ENCODE measurements at regions not wholly inside any gene's neighbourhood (a gene's known extent, or its start where the extent isn't known, plus 50 kb on each side); places are given as distances from the start of the nearest gene placed in this dataset.

GRCh38 chr7:119438315-119438714 is 834.7 kb upstream of the KCND2 start:
- H3K4me3 ChIP-seq (ENCODE audit: low read length) = no peak overlapping the region
- H3K4me1 ChIP-seq (ENCODE audit: insufficient read depth, low read length) = no peaks in the 10 kb centered on the region
- no peaks in the 10 kb centered on the region for H3K9me3 ChIP-seq (ENCODE audit: low read depth, low read length)
- no peaks in the 10 kb centered on the region for H3K27me3 ChIP-seq (ENCODE audit: insufficient read depth, low read length)

- no peaks in the 10 kb centered on the region for H3K27me3 ChIP-seq (ENCODE audit: insufficient read depth, low read length)
- no peak overlapping the region for H3K4me3 ChIP-seq (ENCODE audit: low read length)
- no peaks in the 10 kb centered on the region for H3K4me1 ChIP-seq (ENCODE audit: insufficient read depth, low read length)
- H3K9me3 ChIP-seq (ENCODE audit: low read depth, low read length) = no peaks in the 10 kb centered on the region
Observed at GRCh38 chr7:119439192-119439591, 833.8 kb upstream of the KCND2 start.

- H3K9me3 ChIP-seq (ENCODE audit: low read depth, low read length) = no peaks in the 10 kb centered on the region
- no peaks in the 10 kb centered on the region for H3K27me3 ChIP-seq (ENCODE audit: insufficient read depth, low read length)
- no peak overlapping the region for H3K4me3 ChIP-seq (ENCODE audit: low read length)
- H3K4me1 ChIP-seq (ENCODE audit: insufficient read depth, low read length) = no peaks in the 10 kb centered on the region
Observed at GRCh38 chr7:119452401-119452800, 820.6 kb upstream of the KCND2 start.

DNA sequence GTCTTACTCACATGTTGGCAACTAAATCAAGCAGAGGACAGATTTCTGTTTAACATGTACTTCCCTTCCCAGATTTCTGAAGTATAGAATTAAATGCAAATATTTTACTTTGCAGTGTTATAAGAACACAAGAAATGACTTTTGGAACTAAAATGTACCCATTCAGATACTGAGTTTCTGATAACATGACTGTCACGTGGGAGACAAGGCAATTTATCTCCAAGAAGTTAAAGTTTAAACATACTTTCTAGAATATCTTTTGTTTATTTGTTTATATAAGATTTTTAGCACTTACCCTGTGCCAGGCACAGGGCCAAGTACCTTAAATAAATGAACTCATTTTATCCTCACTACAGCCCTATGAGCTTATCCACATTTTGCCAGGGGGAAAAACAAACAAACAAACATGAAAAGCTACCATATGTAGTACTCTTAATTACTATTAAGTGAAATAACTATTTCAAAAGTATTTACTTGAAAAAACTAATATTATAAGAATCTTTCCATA is 807.1 kb upstream of the KCND2 start:
- Histone ChIP-seq H3K9me3 (ENCODE audit: low read depth, low read length) (no peaks in the 10 kb centered on the region), H3K4me3 (ENCODE audit: low read length) (no peak overlapping the region), H3K27me3 (ENCODE audit: insufficient read depth, low read length) (no peaks in the 10 kb centered on the region)

DNA sequence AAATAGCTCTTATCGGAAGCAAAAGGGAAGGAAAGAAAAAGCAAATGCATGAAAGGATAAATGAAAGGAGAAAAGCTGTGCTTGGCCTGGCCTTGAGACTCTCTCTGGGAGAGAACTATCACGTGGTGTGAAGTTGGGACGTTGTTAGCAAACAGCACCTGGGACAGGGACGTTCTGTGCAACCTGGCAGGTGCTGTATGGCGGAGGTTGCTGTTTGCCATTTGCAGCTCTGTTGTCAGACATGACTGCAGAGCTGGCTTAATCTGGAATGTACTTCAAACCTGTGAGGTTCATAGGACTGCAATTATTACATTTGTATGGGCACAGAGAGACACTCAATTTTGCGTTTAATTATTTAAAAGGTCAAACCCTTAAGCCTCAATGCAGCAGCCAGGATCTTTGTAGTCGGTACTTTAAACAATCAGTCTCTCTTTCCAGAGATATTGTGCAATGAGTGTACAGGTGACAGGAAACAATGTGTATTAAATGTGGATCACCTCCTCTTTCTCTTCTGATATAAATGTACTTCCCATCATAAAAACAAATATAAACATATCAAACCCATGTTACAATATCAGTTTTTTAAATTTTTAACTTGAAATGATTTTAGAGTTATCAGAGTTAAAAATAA is 800.5 kb upstream of the KCND2 start:
- no peaks in the 10 kb centered on the region for H3K4me1 ChIP-seq (ENCODE audit: insufficient read depth, low read length)
- no peaks in the 10 kb centered on the region for H3K9me3 ChIP-seq (ENCODE audit: low read depth, low read length)
- H3K27me3 ChIP-seq (ENCODE audit: insufficient read depth, low read length) = no peaks in the 10 kb centered on the region
- no peak overlapping the region for H3K4me3 ChIP-seq (ENCODE audit: low read length)

More for the DNA sequence above, 807.1 kb upstream of the KCND2 start:
- H3K4me1 ChIP-seq (ENCODE audit: insufficient read depth, low read length) = no peaks in the 10 kb centered on the region

- H3K4me3 ChIP-seq (ENCODE audit: low read length) = no peak overlapping the region
- no peaks in the 10 kb centered on the region for H3K4me1 ChIP-seq (ENCODE audit: insufficient read depth, low read length)
- no peaks in the 10 kb centered on the region for H3K27me3 ChIP-seq (ENCODE audit: insufficient read depth, low read length)
- H3K9me3 ChIP-seq (ENCODE audit: low read depth, low read length) = no peaks in the 10 kb centered on the region
Observed at GRCh38 chr7:119482209-119482608, 790.8 kb upstream of the KCND2 start.

DNA sequence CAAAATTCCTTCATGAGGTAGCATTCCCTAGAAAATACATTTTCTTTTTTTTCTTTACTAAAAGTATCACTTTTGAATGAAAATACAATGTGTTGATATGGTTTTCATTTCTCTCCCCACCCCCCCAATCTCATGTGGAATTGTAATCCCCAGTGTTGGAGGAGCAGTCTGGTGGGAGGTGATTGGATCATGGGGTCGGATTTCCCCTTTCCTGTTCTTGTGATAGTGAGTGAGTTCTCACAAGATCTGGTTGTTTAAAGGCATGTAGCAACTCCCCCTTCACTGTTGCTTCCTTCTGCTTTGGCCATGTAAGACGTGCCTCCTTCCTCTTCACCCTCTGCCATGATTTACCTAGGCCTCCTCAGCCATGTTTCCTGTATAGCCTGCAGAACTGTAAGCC is 790.3 kb upstream of the KCND2 start:
- Histone ChIP-seq H3K27me3 (ENCODE audit: insufficient read depth, low read length) (no peaks in the 10 kb centered on the region), H3K4me1 (ENCODE audit: insufficient read depth, low read length) (no peaks in the 10 kb centered on the region)

GRCh38 chr7:119483364-119483763 is 789.6 kb upstream of the KCND2 start:
- Histone ChIP-seq H3K9me3 (ENCODE audit: low read depth, low read length) (no peaks in the 10 kb centered on the region), H3K4me3 (ENCODE audit: low read length) (no peak overlapping the region), H3K4me1 (ENCODE audit: insufficient read depth, low read length) (no peaks in the 10 kb centered on the region), H3K27me3 (ENCODE audit: insufficient read depth, low read length) (no peaks in the 10 kb centered on the region)

More for the DNA sequence above, 790.3 kb upstream of the KCND2 start:
- H3K9me3 ChIP-seq (ENCODE audit: low read depth, low read length) = no peaks in the 10 kb centered on the region
- H3K4me3 ChIP-seq (ENCODE audit: low read length) = no peak overlapping the region

GRCh38 chr7:119514326-119514725 is 758.6 kb upstream of the KCND2 start:
- Histone ChIP-seq H3K27me3 (ENCODE audit: insufficient read depth, low read length) (no peaks in the 10 kb centered on the region), H3K4me1 (ENCODE audit: insufficient read depth, low read length) (no peaks in the 10 kb centered on the region), H3K4me3 (ENCODE audit: low read length) (no peak overlapping the region), H3K9me3 (ENCODE audit: low read depth, low read length) (peaks cover 20% of the 10 kb centered on the region)

DNA sequence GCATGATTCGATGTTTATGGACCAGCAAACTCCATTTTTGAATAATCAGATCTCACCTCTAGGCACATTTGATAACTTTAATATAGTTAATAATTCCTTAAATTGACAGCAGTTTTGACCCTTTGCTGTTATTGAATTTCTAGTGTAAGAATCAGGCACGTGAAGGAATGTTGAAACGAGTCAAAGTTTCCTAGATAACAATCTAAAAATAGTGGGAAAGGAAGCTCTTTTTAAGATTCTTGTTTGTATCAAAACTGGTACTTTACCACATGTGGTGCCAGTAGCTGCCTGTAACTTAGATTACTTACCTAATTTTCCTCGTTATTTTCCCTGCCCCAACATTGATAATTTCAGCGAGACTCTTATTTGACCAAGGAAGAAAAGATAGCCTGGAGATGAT is 757.8 kb upstream of the KCND2 start:
- H3K9me3 ChIP-seq (ENCODE audit: low read depth, low read length) = peaks cover 13% of the 10 kb centered on the region
- no peaks in the 10 kb centered on the region for H3K27me3 ChIP-seq (ENCODE audit: insufficient read depth, low read length)
- H3K4me1 ChIP-seq (ENCODE audit: insufficient read depth, low read length) = no peaks in the 10 kb centered on the region

DNA sequence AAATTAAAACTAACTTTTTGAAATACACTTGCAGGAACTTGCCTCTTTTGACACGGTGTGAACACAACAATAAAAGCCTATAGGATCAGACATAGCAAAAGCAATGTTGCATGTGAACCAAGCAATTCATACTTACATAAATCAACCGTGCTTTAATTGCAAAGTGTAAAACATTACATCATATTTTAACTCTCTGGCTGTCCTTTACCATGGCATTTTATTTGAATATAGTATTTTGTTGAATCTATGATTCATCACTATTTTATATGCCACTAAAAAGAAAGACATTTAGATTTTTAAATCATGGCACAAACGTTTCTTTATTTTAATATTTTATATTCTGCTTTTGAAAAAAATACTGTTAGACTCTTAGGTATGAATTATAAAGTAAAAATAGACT is 757.0 kb upstream of the KCND2 start:
- Histone ChIP-seq H3K4me1 (ENCODE audit: insufficient read depth, low read length) (no peaks in the 10 kb centered on the region), H3K9me3 (ENCODE audit: low read depth, low read length) (peaks cover 11% of the 10 kb centered on the region), H3K27me3 (ENCODE audit: insufficient read depth, low read length) (no peaks in the 10 kb centered on the region), H3K4me3 (ENCODE audit: low read length) (no peak overlapping the region)

More for the DNA sequence above, 757.8 kb upstream of the KCND2 start:
- no peak overlapping the region for H3K4me3 ChIP-seq (ENCODE audit: low read length)

DNA sequence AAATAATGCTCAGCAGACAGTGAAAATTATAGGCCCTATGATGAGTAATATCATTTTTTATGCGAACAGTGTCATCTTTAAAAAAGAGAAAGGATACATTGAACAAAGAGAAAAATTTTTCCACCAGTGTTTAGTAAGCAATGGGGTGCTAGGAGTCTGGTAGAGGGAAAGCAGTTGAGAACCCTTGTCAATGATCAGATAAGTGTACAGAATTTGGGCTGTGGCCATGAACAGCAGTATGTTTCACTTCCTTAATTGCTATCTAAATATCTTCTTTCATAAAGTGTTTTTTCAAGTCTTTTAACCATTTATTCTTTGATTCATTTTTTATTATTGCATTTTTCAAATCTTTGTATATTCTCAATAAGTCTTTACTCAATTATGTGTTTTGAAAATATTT is 750.7 kb upstream of the KCND2 start:
- Histone ChIP-seq H3K4me1 (ENCODE audit: insufficient read depth, low read length) (no peaks in the 10 kb centered on the region), H3K9me3 (ENCODE audit: low read depth, low read length) (no peaks in the 10 kb centered on the region)

DNA sequence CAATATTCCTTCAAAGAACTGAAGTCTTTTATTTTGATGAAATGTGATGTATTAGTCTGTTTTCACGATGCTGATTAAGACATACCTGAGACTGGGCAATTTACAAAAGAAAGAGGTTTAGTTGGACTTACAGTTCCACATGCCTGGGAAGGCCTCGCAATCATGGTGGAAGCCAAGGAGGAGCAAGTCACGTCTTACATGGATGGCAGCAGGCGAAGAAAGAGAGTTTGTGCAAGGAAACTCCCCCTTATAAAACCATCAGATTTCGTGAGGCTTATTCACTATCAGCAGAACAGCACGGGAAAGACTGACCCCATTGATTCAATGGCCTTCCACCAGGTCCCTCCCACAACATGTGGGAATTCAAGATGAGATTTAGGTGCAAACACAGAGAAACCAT is 750.3 kb upstream of the KCND2 start:
- Histone ChIP-seq H3K4me3 (ENCODE audit: low read length) (no peak overlapping the region), H3K27me3 (ENCODE audit: insufficient read depth, low read length) (no peaks in the 10 kb centered on the region), H3K9me3 (ENCODE audit: low read depth, low read length) (no peaks in the 10 kb centered on the region), H3K4me1 (ENCODE audit: insufficient read depth, low read length) (no peaks in the 10 kb centered on the region)

More for the DNA sequence above, 750.7 kb upstream of the KCND2 start:
- Histone ChIP-seq H3K27me3 (ENCODE audit: insufficient read depth, low read length) (no peaks in the 10 kb centered on the region), H3K4me3 (ENCODE audit: low read length) (no peak overlapping the region)

GRCh38 chr7:119545118-119545517 is 727.9 kb upstream of the KCND2 start:
- H3K4me1 ChIP-seq (ENCODE audit: insufficient read depth, low read length) = no peaks in the 10 kb centered on the region
- no peaks in the 10 kb centered on the region for H3K9me3 ChIP-seq (ENCODE audit: low read depth, low read length)
- H3K27me3 ChIP-seq (ENCODE audit: insufficient read depth, low read length) = no peaks in the 10 kb centered on the region
- H3K4me3 ChIP-seq (ENCODE audit: low read length) = no peak overlapping the region

DNA sequence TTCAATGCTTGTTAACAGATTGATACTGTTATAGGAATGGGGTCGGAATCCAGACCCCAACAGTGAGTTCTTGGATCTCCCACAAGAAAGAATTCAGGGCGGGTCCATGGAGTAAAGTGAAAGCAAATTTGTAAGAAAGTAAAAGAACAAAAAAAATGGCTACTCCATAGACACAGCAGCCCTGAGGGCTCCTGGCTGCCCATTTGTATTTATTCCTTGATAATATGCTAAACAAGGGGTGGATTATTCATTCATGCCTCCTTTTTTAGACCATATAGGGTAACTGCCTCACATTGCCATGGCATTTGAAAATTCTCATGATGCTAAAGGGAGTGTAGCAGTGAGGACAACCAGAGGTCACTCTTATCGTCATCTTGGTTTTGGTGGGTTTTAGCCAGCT is 717.2 kb upstream of the KCND2 start:
- no peak overlapping the region for H3K4me3 ChIP-seq (ENCODE audit: low read length)
- no peaks in the 10 kb centered on the region for H3K9me3 ChIP-seq (ENCODE audit: low read depth, low read length)
- H3K27me3 ChIP-seq (ENCODE audit: insufficient read depth, low read length) = no peaks in the 10 kb centered on the region
- no peaks in the 10 kb centered on the region for H3K4me1 ChIP-seq (ENCODE audit: insufficient read depth, low read length)

DNA sequence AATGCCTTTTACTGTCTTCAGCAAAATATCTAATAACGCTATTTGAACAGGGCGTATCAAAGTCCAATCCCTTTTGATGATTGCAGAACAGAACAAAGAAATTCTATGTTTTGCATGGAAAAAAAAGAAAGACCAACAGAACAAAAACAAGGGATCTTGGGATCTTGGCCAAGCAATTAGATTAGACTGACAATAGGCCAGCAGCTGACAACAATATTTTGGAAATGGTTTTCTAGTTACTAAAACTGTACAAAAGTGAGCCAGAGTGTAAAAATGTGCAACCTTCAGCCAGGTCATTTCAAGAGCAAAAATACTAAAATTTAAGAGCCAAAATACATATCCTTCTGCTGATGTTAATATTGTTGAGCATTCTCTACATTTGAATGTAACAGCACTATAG is 716.5 kb upstream of the KCND2 start:
- no peak overlapping the region for H3K4me3 ChIP-seq (ENCODE audit: low read length)
- no peaks in the 10 kb centered on the region for H3K27me3 ChIP-seq (ENCODE audit: insufficient read depth, low read length)
- H3K9me3 ChIP-seq (ENCODE audit: low read depth, low read length) = no peaks in the 10 kb centered on the region
- H3K4me1 ChIP-seq (ENCODE audit: insufficient read depth, low read length) = no peaks in the 10 kb centered on the region
